ENCODE measurements at regions not wholly inside any gene's neighbourhood (a gene's known extent, or its start where the extent isn't known, plus 50 kb on each side); places are given as distances from the start of the nearest gene placed in this dataset.

GRCh38 chrX:97846718-97847237, 963.1 kb downstream of the RPA4 start:
- Histone ChIP-seq H3K9me3 (ENCODE audit: low read depth, low read length, poor library complexity, severe bottlenecking) (no peaks in the 10 kb centered on the region), H3K36me3 (ENCODE audit: insufficient read depth, low read length, poor library complexity, severe bottlenecking) (no peaks in the 10 kb centered on the region), H3K27me3 (replicated peaks; ENCODE audit: insufficient read depth, low read depth, low read length, poor library complexity) (no peaks in the 10 kb centered on the region), H3K4me3 (ENCODE audit: low read depth, low read length, poor library complexity, severe bottlenecking) (no peak overlapping the region), H3K27ac (ENCODE audit: low read depth, low read length, poor library complexity, severe bottlenecking) (no peak overlapping the region), H3K4me1 (ENCODE audit: insufficient read depth, low read length, poor library complexity, severe bottlenecking) (no peaks in the 10 kb centered on the region)
- intact Hi-C loops (cut with micrococcal nuclease; ENCODE audit: unreplicated experiment), result no loop called here
- POLR2A ChIA-PET (ENCODE audit: low non-redundant PET), result no interaction called here
- DNase-seq (ENCODE audit: low spot score), result no peak
- CTCF ChIA-PET, result no interaction called here
- TF ChIP-seq CTCF (conservative IDR thresholded peaks at IDR 0.05; ENCODE audit: low read depth, low read length) (no peak), EZH2 (IDR thresholded peaks at IDR 0.05; ENCODE audit: borderline replicate concordance, low read depth, low read length, poor library complexity, severe bottlenecking) (no peak)
- no TSS peak for BruUV-seq (replicated peaks)

GRCh38 chrX:97847885-97848679, 964.4 kb downstream of the RPA4 start:
- Histone ChIP-seq H3K4me1 (ENCODE audit: insufficient read depth, low read length, poor library complexity, severe bottlenecking) (no peaks in the 10 kb centered on the region), H3K9me3 (ENCODE audit: low read depth, low read length, poor library complexity, severe bottlenecking) (no peaks in the 10 kb centered on the region), H3K27ac (ENCODE audit: low read depth, low read length, poor library complexity, severe bottlenecking) (no peak overlapping the region), H3K4me3 (ENCODE audit: low read depth, low read length, poor library complexity, severe bottlenecking) (no peak overlapping the region), H3K36me3 (ENCODE audit: insufficient read depth, low read length, poor library complexity, severe bottlenecking) (no peaks in the 10 kb centered on the region), H3K27me3 (replicated peaks; ENCODE audit: insufficient read depth, low read depth, low read length, poor library complexity) (no peaks in the 10 kb centered on the region)
- no peak for DNase-seq (ENCODE audit: low spot score)
- intact Hi-C loops (cut with micrococcal nuclease; ENCODE audit: unreplicated experiment), result no loop called here
- ChIA-PET POLR2A (ENCODE audit: low non-redundant PET) (no interaction called here), CTCF (no interaction called here)
- TF ChIP-seq CTCF (conservative IDR thresholded peaks at IDR 0.05; ENCODE audit: low read depth, low read length) (no peak), EZH2 (IDR thresholded peaks at IDR 0.05; ENCODE audit: borderline replicate concordance, low read depth, low read length, poor library complexity, severe bottlenecking) (no peak)
- no TSS peak for BruUV-seq (replicated peaks)

DNA sequence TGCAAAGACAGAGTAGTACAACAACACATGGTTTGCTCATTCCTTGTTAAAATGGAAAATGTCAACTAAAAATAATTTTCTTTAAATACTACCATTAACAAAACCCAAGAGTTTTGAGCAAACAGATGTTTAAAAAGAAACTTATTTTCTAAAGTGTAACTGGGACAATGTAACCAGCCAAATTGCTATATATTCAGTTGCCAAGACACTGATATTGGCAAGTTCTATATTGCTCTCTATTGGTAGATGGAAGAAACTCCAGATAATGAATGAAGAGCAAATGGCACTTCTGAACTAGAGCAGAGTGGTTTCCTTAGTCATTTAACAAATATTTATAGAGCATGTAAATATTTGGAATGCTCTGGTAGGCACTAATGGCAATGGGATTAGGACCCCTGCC, 966.2 kb downstream of the RPA4 start:
- TF ChIP-seq CTCF (conservative IDR thresholded peaks at IDR 0.05; ENCODE audit: low read depth, low read length), result peak; percentile 22; the same call in 1 of the 2 replicates
- TF ChIP-seq EZH2 (IDR thresholded peaks at IDR 0.05; ENCODE audit: borderline replicate concordance, low read depth, low read length, poor library complexity, severe bottlenecking), result no peak

More for the DNA sequence above, 966.2 kb downstream of the RPA4 start:
- Histone ChIP-seq H3K9me3 (ENCODE audit: low read depth, low read length, poor library complexity, severe bottlenecking) (no peaks in the 10 kb centered on the region), H3K4me1 (ENCODE audit: insufficient read depth, low read length, poor library complexity, severe bottlenecking) (no peaks in the 10 kb centered on the region), H3K4me3 (ENCODE audit: low read depth, low read length, poor library complexity, severe bottlenecking) (no peak overlapping the region), H3K27me3 (replicated peaks; ENCODE audit: insufficient read depth, low read depth, low read length, poor library complexity) (no peaks in the 10 kb centered on the region), H3K36me3 (ENCODE audit: insufficient read depth, low read length, poor library complexity, severe bottlenecking) (no peaks in the 10 kb centered on the region), H3K27ac (ENCODE audit: low read depth, low read length, poor library complexity, severe bottlenecking) (no peak overlapping the region)
- no TSS peak for BruUV-seq (replicated peaks)
- ChIA-PET CTCF (no interaction called here), POLR2A (ENCODE audit: low non-redundant PET) (no interaction called here)
- intact Hi-C loops (cut with micrococcal nuclease; ENCODE audit: unreplicated experiment), result no loop called here
- no peak for DNase-seq (ENCODE audit: low spot score)
